ENCODE measurements at regions not wholly inside any gene's neighbourhood (a gene's known extent, or its start where the extent isn't known, plus 50 kb on each side); places are given as distances from the start of the nearest gene placed in this dataset.

- peaks cover 4% of the 10 kb centered on the region for H3K9me3 Mint-ChIP-seq
- peaks cover 30% of the 10 kb centered on the region for H3K27me3 Mint-ChIP-seq
- no peak overlapping the region for H3K27ac Mint-ChIP-seq
- no peaks in the 10 kb centered on the region for H3K36me3 Mint-ChIP-seq
- no peak for ATAC-seq
- no peaks in the 10 kb centered on the region for H3K4me1 Mint-ChIP-seq
- H3K4me3 Mint-ChIP-seq, result no peak overlapping the region
Observed at GRCh38 chr16:47892999-47893398, 262.8 kb downstream of the ABCC12 start.

DNA sequence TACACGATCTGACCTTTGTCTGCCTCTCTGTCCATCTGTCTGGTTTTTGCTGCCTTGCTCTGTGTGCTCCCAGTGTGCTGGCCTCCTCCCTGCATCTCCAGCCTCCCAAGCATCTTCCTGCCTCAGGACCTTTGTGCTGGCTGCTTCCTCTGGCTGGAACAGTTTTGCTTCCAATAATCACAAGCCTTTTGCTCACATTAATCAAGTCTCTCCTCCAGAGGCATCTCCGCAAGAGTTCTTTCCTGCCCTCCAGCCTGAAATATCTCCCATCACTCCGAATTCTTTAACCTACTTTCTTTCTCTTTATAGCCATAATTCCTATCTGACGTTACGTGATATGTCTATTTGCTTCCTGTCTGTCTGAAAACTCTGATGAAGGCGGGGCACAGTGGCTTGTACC lies 267.1 kb downstream of the ABCC12 start:
- Mint-ChIP-seq H3K4me1 (no peaks in the 10 kb centered on the region), H3K36me3 (no peaks in the 10 kb centered on the region), H3K9me3 (peaks cover 4% of the 10 kb centered on the region), H3K27ac (no peak overlapping the region), H3K27me3 (peaks cover 25% of the 10 kb centered on the region), H3K4me3 (no peak overlapping the region)
- no peak for ATAC-seq

- no peak for ATAC-seq
Observed at GRCh38 chr16:47888142-47888541, 267.7 kb downstream of the ABCC12 start.

DNA sequence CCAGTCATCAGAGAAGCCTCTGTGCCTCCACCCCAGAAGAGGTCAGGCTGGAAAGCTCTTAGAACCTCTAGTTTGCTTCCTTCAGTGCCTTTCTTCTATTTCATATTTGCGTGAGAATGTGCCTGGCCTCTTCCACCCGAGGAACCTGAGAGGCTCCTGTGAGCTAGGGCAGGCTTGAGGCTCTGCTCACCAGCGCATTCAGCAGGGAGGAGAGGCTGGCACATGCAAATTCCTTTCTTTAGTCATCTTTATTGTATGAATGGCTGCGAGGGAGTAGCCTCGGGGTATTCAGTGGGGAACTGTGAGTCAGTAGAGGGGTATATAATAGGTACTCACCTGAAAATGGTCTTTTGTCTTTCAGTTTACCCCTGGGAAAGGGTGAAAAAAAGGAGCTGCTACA lies 268.3 kb downstream of the ABCC12 start:
- Mint-ChIP-seq H3K36me3 (no peaks in the 10 kb centered on the region), H3K27ac (no peak overlapping the region), H3K4me1 (no peaks in the 10 kb centered on the region), H3K9me3 (peaks cover 7% of the 10 kb centered on the region), H3K4me3 (no peak overlapping the region), H3K27me3 (peaks cover 33% of the 10 kb centered on the region)
- ATAC-seq, result no peak

More at GRCh38 chr16:47888142-47888541, 267.7 kb downstream of the ABCC12 start:
- no peak overlapping the region for H3K27ac Mint-ChIP-seq
- H3K4me3 Mint-ChIP-seq, result no peak overlapping the region
- H3K36me3 Mint-ChIP-seq, result no peaks in the 10 kb centered on the region
- peaks cover 31% of the 10 kb centered on the region for H3K27me3 Mint-ChIP-seq
- no peaks in the 10 kb centered on the region for H3K4me1 Mint-ChIP-seq
- peaks cover 7% of the 10 kb centered on the region for H3K9me3 Mint-ChIP-seq

GRCh38 chr16:47886631-47887415 lies 269.0 kb downstream of the ABCC12 start:
- no peak for ATAC-seq
- Mint-ChIP-seq H3K27ac (no peak overlapping the region), H3K9me3 (peaks cover 7% of the 10 kb centered on the region), H3K4me1 (no peaks in the 10 kb centered on the region), H3K27me3 (peaks cover 33% of the 10 kb centered on the region), H3K36me3 (no peaks in the 10 kb centered on the region), H3K4me3 (no peak overlapping the region)

DNA sequence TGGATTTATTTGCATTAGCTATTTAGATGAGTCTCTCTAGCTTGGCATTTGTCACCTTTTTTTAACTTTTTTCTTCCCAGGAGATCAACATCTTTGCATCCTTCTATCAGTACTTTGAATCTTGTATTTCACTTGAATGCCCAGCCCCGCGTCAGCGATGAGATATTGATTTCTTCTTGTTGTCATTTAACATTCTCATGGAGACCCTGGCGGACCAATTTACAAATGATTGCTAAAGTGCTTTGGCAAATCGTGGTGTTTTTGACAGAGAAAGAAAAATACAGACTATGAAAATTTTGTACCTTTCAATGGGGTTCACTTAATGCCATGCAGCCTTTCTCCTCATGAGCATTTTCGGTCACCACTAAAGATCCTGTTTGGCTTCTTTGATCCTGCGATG lies 269.7 kb downstream of the ABCC12 start:
- Mint-ChIP-seq H3K9me3 (peaks cover 6% of the 10 kb centered on the region), H3K4me3 (no peak overlapping the region), H3K27me3 (peaks cover 33% of the 10 kb centered on the region), H3K27ac (no peak overlapping the region), H3K36me3 (no peaks in the 10 kb centered on the region), H3K4me1 (no peaks in the 10 kb centered on the region)
- no peak for ATAC-seq

DNA sequence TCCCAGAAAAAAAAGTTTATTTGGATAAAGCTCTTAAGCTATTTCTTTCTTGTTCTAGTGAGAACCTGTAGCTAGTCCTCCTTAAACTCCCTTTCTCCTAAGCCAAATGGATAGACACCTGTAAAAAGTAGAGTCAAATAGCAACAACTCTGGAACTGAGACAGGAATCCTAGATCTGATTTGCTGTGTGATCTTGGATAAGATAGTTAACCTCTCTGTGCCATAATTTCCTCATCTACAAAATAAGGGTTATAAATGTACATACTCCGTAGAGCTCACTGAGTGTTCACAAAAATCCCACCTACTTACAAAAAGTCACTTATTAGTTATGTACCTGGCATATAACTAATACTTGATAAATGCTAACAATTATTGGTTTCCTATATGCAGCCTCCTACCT lies 270.3 kb downstream of the ABCC12 start:
- H3K36me3 Mint-ChIP-seq, result no peaks in the 10 kb centered on the region
- no peak overlapping the region for H3K27ac Mint-ChIP-seq

GRCh38 chr16:47884116-47884725 lies 271.6 kb downstream of the ABCC12 start:
- H3K27ac Mint-ChIP-seq, result no peak overlapping the region

More for the DNA sequence above, 270.3 kb downstream of the ABCC12 start:
- Mint-ChIP-seq H3K4me3 (no peak overlapping the region), H3K4me1 (no peaks in the 10 kb centered on the region), H3K27me3 (peaks cover 33% of the 10 kb centered on the region), H3K9me3 (peaks cover 3% of the 10 kb centered on the region)
- ATAC-seq, result no peak

DNA sequence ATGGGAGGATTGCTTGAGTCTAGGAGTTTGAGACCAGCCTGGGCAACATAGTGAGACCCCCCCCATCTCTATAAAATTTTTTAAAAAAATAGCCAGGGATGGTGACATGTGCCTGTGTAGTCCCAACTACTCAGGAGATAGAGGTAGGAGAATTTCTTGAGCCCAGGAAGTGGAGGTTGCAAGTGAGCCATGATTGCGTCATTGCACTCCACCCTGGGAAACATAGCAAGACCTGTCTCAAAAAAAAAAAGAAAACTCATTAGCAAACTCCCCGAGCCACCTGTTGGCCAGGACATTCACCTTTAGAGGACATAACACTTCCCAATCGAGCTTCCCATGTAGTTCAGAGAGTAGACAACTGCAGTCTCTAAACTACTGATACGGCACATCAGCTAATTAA lies 274.2 kb downstream of the ABCC12 start:
- ATAC-seq, result no peak
- Mint-ChIP-seq H3K36me3 (no peaks in the 10 kb centered on the region), H3K4me1 (no peaks in the 10 kb centered on the region), H3K27me3 (peaks cover 8% of the 10 kb centered on the region), H3K27ac (no peak overlapping the region), H3K9me3 (peaks cover 3% of the 10 kb centered on the region), H3K4me3 (no peak overlapping the region)

More at GRCh38 chr16:47884116-47884725, 271.6 kb downstream of the ABCC12 start:
- H3K9me3 Mint-ChIP-seq, result peaks cover 3% of the 10 kb centered on the region
- H3K27me3 Mint-ChIP-seq, result peaks cover 25% of the 10 kb centered on the region
- no peak for ATAC-seq
- H3K36me3 Mint-ChIP-seq, result no peaks in the 10 kb centered on the region
- no peaks in the 10 kb centered on the region for H3K4me1 Mint-ChIP-seq
- no peak overlapping the region for H3K4me3 Mint-ChIP-seq

GRCh38 chr16:47880653-47881052 lies 275.1 kb downstream of the ABCC12 start:
- H3K27me3 Mint-ChIP-seq, result peaks cover 8% of the 10 kb centered on the region
- ATAC-seq, result no peak
- no peak overlapping the region for H3K27ac Mint-ChIP-seq
- no peaks in the 10 kb centered on the region for H3K36me3 Mint-ChIP-seq
- H3K4me1 Mint-ChIP-seq, result no peaks in the 10 kb centered on the region
- H3K9me3 Mint-ChIP-seq, result peaks cover 3% of the 10 kb centered on the region
- no peak overlapping the region for H3K4me3 Mint-ChIP-seq

- no peak for ATAC-seq
- no peaks in the 10 kb centered on the region for H3K4me1 Mint-ChIP-seq
- H3K27me3 Mint-ChIP-seq, result peaks cover 14% of the 10 kb centered on the region
- H3K27ac Mint-ChIP-seq, result no peak overlapping the region
- H3K9me3 Mint-ChIP-seq, result no peaks in the 10 kb centered on the region
- H3K36me3 Mint-ChIP-seq, result no peaks in the 10 kb centered on the region
- no peak overlapping the region for H3K4me3 Mint-ChIP-seq
Observed at GRCh38 chr16:47877166-47877565, 278.6 kb downstream of the ABCC12 start.

DNA sequence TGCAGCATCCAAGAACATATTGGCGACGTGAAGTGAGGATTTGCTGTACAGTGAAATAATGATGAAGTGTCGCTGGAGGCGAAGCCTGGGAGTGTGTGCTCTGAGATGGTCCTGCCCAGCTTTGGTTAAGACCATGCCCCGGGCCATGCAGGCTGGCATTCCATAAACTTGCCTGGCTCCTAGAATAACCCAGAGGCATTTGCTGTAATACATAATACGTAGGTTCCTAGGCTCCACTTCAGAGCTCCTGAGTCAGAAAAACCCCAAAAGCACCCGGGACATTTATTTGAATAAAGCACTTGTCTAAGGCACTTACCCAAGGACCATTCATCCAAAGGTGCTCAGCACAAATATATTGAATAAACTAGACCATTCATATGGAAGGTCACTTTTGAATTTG lies 279.3 kb downstream of the ABCC12 start:
- H3K4me1 Mint-ChIP-seq, result no peaks in the 10 kb centered on the region
- no peak for ATAC-seq
- H3K9me3 Mint-ChIP-seq, result no peaks in the 10 kb centered on the region
- peaks cover 14% of the 10 kb centered on the region for H3K27me3 Mint-ChIP-seq
- H3K4me3 Mint-ChIP-seq, result no peak overlapping the region
- H3K36me3 Mint-ChIP-seq, result no peaks in the 10 kb centered on the region
- no peak overlapping the region for H3K27ac Mint-ChIP-seq

GRCh38 chr16:47873434-47873833 lies 282.4 kb downstream of the ABCC12 start:
- Mint-ChIP-seq H3K4me1 (no peaks in the 10 kb centered on the region), H3K9me3 (no peaks in the 10 kb centered on the region), H3K36me3 (no peaks in the 10 kb centered on the region), H3K27ac (no peak overlapping the region), H3K4me3 (no peak overlapping the region), H3K27me3 (peaks cover 14% of the 10 kb centered on the region)
- no peak for ATAC-seq

- no peaks in the 10 kb centered on the region for H3K4me1 Mint-ChIP-seq
- no peak overlapping the region for H3K4me3 Mint-ChIP-seq
Observed at GRCh38 chr16:47872225-47872624, 283.6 kb downstream of the ABCC12 start.

GRCh38 chr16:47866423-47866822 lies 289.4 kb downstream of the ABCC12 start:
- Mint-ChIP-seq H3K27me3 (peaks cover 18% of the 10 kb centered on the region), H3K4me1 (no peaks in the 10 kb centered on the region), H3K27ac (no peak overlapping the region), H3K4me3 (no peak overlapping the region), H3K36me3 (no peaks in the 10 kb centered on the region), H3K9me3 (no peaks in the 10 kb centered on the region)
- no peak for ATAC-seq

More at GRCh38 chr16:47872225-47872624, 283.6 kb downstream of the ABCC12 start:
- Mint-ChIP-seq H3K27me3 (peaks cover 14% of the 10 kb centered on the region), H3K36me3 (no peaks in the 10 kb centered on the region), H3K9me3 (no peaks in the 10 kb centered on the region), H3K27ac (no peak overlapping the region)
- no peak for ATAC-seq

GRCh38 chr16:47865337-47865855 lies 290.4 kb downstream of the ABCC12 start:
- no peak for ATAC-seq
- no peaks in the 10 kb centered on the region for H3K9me3 Mint-ChIP-seq
- no peaks in the 10 kb centered on the region for H3K36me3 Mint-ChIP-seq
- no peaks in the 10 kb centered on the region for H3K4me1 Mint-ChIP-seq
- no peak overlapping the region for H3K4me3 Mint-ChIP-seq
- H3K27me3 Mint-ChIP-seq, result peaks cover 19% of the 10 kb centered on the region
- H3K27ac Mint-ChIP-seq, result no peak overlapping the region
